ENCODE measurements at regions not wholly inside any gene's neighbourhood (a gene's known extent, or its start where the extent isn't known, plus 50 kb on each side); places are given as distances from the start of the nearest gene placed in this dataset.
"Not testable (repeated sequence)": the region's sequence is repeated elsewhere in the genome, so short reads cannot be mapped to it uniquely, and the experiment has no call there.

DNA sequence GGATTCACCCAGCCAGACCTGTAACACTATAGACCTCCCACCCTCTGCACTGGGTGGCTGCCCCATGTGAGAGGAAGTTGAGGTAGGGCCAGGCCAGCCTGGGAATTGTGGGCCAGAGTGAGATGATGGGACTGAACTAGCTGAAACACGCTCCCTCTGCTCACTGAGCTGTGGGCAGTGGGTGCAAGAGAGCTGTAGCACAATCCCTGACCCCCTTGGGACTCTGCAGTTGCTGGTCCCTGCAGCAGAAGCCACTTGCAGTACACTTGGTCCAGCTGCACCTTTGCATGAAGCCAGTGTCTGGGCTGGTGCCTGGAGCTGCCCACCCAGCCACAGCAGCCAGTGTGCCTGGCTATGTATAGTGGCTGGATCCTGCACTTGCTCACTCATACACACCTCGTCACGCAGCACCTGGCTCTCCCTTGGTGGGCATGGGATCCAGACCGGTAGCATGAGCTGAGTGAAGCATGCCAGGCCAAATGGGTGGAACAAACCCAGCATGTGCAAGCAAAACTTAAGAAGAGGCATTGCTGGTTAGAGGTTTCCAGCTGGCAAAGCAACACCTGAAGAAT, 805.7 kb upstream of the GBE1 start:
- TF ChIP-seq ZFX (IDR thresholded peaks at IDR 0.05) = no peak
- TF ChIP-seq, protein P1, sequence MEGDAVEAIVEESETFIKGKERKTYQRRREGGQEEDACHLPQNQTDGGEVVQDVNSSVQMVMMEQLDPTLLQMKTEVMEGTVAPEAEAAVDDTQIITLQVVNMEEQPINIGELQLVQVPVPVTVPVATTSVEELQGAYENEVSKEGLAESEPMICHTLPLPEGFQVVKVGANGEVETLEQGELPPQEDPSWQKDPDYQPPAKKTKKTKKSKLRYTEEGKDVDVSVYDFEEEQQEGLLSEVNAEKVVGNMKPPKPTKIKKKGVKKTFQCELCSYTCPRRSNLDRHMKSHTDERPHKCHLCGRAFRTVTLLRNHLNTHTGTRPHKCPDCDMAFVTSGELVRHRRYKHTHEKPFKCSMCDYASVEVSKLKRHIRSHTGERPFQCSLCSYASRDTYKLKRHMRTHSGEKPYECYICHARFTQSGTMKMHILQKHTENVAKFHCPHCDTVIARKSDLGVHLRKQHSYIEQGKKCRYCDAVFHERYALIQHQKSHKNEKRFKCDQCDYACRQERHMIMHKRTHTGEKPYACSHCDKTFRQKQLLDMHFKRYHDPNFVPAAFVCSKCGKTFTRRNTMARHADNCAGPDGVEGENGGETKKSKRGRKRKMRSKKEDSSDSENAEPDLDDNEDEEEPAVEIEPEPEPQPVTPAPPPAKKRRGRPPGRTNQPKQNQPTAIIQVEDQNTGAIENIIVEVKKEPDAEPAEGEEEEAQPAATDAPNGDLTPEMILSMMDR (conservative IDR thresholded peaks at IDR 0.05) = no peak
- no peak overlapping the region for H3K27ac ChIP-seq

DNA sequence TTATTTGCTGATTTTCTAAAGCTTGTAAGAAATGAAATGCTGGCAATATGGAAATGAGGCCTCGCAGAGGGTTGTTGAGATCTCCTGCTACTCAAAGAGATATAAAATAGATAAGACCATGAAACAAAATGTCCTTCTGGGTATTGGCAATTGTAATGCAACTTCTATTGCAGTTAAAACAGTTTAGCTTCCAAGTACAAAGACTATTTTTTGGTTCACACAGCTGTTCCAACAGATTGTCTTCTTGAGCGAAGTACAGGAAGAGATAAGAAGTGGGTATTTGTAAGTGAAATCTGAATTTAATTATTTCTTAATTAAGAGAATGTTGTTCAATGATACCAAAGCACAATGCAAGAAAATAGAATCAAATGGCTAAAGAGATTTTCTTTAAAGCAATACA, 801.5 kb upstream of the GBE1 start:
- TF ChIP-seq, protein P1 (conservative IDR thresholded peaks at IDR 0.05) = no peak
- TF ChIP-seq ZFX (IDR thresholded peaks at IDR 0.05) = no peak

DNA sequence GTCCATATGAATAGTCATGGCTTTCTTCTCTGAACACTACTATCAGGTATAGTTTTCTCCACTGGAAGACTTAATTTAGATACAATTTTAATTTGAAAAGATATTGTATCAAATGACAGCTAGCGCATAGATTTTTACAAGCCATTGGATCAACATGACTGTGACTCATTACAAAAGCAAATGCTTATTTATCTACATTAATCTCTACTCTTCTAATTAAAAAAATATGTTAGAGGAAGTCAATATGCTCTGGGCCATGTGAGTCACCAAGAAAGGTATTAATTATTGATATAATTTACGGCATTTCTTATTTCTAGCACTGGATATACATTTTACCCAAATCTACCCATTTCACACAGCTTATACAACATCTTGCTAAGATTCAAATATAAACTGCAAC, 800.3 kb upstream of the GBE1 start:
- no peak overlapping the region for H3K27ac ChIP-seq
- TF ChIP-seq ZFX (IDR thresholded peaks at IDR 0.05) = no peak
- TF ChIP-seq, protein P1 (conservative IDR thresholded peaks at IDR 0.05) = no peak

More for the DNA sequence above, 801.5 kb upstream of the GBE1 start:
- no peak overlapping the region for H3K27ac ChIP-seq

DNA sequence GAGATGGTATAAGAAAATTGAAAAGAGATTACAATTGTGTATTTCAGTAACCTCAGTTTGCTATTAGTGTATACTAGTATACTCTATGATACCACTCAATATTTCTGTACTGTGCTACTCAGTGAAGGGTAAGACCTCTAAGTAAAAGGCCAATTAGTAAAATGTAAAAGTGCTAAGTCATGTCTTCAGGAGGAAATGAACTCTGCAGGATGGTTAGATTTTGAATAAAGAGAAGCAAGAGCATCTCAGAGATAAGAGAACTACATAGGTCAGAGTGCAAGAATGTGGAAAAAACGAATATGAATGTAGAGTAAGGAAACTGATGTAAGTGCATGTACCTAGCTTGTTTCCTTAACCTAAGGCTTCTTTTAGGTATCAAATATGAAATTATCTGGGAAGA, 796.6 kb upstream of the GBE1 start:
- TF ChIP-seq, protein P1 (conservative IDR thresholded peaks at IDR 0.05) = no peak
- no peak for TF ChIP-seq ZFX (IDR thresholded peaks at IDR 0.05)
- no peak overlapping the region for H3K27ac ChIP-seq

DNA sequence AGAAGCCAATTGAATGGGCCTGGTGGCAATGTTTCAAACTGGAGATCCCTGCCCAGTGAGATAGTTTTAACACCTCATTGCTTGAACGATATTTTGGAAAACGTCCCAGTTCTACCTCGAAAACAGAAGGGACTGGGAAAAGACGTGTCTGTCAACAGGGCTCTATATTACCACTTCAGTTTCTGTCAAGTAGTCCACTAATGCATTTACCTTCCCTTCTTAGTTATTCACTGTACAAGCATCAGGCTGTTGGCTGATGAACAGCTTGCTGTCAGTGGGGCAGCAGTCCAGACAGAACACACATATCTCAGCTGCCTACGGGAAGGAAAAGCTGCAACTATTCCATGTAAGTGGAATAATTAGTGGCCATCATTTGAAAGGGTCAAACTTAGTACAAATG, 794.7 kb upstream of the GBE1 start:
- no peak overlapping the region for H3K27ac ChIP-seq
- TF ChIP-seq, protein P1 (conservative IDR thresholded peaks at IDR 0.05) = no peak
- no peak for TF ChIP-seq ZFX (IDR thresholded peaks at IDR 0.05)

DNA sequence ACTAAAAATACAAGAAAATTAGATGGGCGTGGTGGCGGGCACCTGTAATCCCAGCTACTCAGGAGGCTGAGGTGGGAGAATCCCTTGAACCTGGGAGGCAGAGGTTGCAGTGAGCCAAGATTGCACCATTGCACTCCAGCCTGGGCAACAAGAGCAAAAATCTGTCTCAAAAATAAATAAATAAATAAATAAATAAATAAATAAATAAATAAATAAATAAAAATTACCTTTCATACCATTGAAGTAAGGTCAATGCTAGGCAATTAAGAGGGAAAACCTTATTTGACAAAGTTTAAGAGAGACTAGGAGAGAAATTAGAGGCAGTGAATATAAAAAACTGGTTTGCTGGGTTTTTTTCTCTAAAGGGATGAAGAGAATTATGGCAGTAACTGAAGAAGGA, 781.1 kb upstream of the GBE1 start:
- H3K27ac ChIP-seq = not testable (repeated sequence)

DNA sequence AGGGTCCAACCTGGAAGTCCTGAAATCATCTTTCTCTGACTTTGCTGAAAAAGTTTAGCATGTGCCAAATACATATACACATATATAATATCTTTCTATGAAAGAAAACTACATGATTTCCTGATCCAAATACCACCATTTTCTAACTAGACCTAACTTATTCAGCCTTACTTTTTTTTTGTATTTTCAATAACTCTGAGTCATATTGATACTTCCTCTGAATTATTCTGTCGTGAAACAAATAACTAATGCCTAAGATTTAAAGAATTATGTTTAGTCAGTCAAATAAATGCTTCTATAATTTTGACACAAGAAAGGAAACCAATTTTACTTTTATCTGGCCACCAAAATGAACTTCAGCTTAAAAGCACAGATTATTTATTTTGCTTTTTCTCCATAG, 760.2 kb upstream of the GBE1 start:
- TF ChIP-seq, protein P1 (conservative IDR thresholded peaks at IDR 0.05) = no peak
- TF ChIP-seq ZFX (IDR thresholded peaks at IDR 0.05) = no peak
- H3K27ac ChIP-seq = no peak overlapping the region

DNA sequence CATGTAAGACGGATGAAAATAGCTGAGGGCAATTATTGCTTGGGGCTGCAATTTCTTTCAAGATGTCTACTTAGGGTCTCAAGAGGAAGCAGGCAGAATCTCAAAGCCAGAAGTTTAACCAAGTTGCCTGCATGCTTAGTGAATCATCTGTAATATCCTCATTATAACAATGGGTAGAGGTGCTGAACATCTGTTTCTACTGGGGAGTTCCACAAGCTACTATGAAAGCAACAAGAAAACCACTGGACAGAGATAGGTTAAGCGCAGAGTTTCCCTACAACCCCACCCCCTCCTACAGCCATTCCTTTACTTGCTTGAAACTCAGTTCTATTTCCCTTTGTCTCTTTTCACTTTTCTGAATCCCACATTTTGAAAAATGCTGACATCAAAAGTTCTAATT, 759.4 kb upstream of the GBE1 start:
- no peak for TF ChIP-seq ZFX (IDR thresholded peaks at IDR 0.05)
- TF ChIP-seq, protein P1 (conservative IDR thresholded peaks at IDR 0.05) = no peak
- no peak overlapping the region for H3K27ac ChIP-seq
